Endothelial cell of umbilical vein (primary cell): ENCODE measurements at regions not wholly inside any gene's neighbourhood (a gene's known extent, or its start where the extent isn't known, plus 50 kb on each side); places are given as distances from the start of the nearest gene placed in this dataset.

Experiments
- BruUV-seq: library from RNA; stranded (reverse); fragments of 400-500 nt; replicated peaks from 2 replicates; lab custom pipeline; 2021; lab: Mats Ljungman, UMichigan
- CTCF ChIA-PET: fragments of 300-600, 350-600 bp; sonication (Branson Sonifier 250); formaldehyde crosslinking; loops from one replicate; lab custom pipeline; 2021; ENCODE audit warnings: antibody characterized with exemption, inconsistent platforms; lab: Charles Lee
- POLR2A ChIA-PET: fragments of 300-600, 350-600 bp; sonication (Branson Sonifier 250); formaldehyde crosslinking; loops from one replicate; lab custom pipeline; 2021; ENCODE audit warnings: antibody characterized with exemption, inconsistent platforms; lab: Charles Lee
- DNase-seq: peaks from one replicate; pipeline ENCODE4 v3.0.0-alpha.2; 2011; ENCODE audit warnings: low read depth, low spot score
- FAIRE-seq: peaks from 2 replicates; lab custom pipeline; 2011; peaks lifted over from hg19 to GRCh38; lab: Jason Lieb, UNC
- H2AFZ ChIP-seq: 2 replicates; pipeline ENCODE4 v1.6.0; 2012; ENCODE audit warnings: low read depth, low read length, control low read depth, inconsistent platforms
- H3K27ac ChIP-seq: 2 replicates; pipeline ENCODE4 v1.5.1; 2011; ENCODE audit warnings: low read depth, mild to moderate bottlenecking, control low read depth, low read length, moderate library complexity; ENCODE audit not compliant: insufficient read depth
- H3K27me3 ChIP-seq, 2 experiments: 2 replicates each; pipeline versions ENCODE4 v1.6.0 to v1.6.1; 2011; ENCODE audit warnings: low read length in 2 of 2, mixed read lengths in 1 of 2; ENCODE audit not compliant: control insufficient read depth in 2 of 2, insufficient read depth in 2 of 2
- H3K36me3 ChIP-seq, 2 experiments: 2 replicates in 1 of 2; 3 replicates in 1 of 2; pipeline ENCODE4 v1.5.1; 2011; ENCODE audit warnings: low read length in 2 of 2, mild to moderate bottlenecking in 1 of 2, moderate library complexity in 1 of 2; ENCODE audit not compliant: control insufficient read depth in 2 of 2, insufficient read depth in 2 of 2; ENCODE audit errors: extremely low read depth in 1 of 2
- H3K4me1 ChIP-seq: 3 replicates; pipeline ENCODE4 v1.5.1; 2011; ENCODE audit warnings: mild to moderate bottlenecking, low read length; ENCODE audit not compliant: control insufficient read depth, insufficient read depth; ENCODE audit errors: extremely low read depth
- H3K4me2 ChIP-seq: 2 replicates; pipeline ENCODE4 v1.6.1; 2011; ENCODE audit warnings: low read length, control low read depth, mixed read lengths; ENCODE audit not compliant: insufficient read depth
- H3K4me3 ChIP-seq, 3 experiments: fragments of 200-600 bp in 1 of 3; sonication (generic), shearing (Covaris generic) in 1 of 3; replicated peaks in 1 of 3; 2 replicates each; pipeline ENCODE4 v1.5.1; 2011 to 2016; ENCODE audit warnings: control low read depth in 3 of 3, low read length in 3 of 3, mild to moderate bottlenecking in 2 of 3, inconsistent platforms in 1 of 3, low read depth in 1 of 3, moderate library complexity in 1 of 3; ENCODE audit not compliant: insufficient read depth in 1 of 3
- H3K79me2 ChIP-seq: 2 replicates; pipeline ENCODE4 v1.6.0; 2012; ENCODE audit warnings: low read length, inconsistent platforms; ENCODE audit not compliant: control insufficient read depth, insufficient read depth
- H3K9ac ChIP-seq: replicated peaks from 2 replicates; pipeline ENCODE3; 2011; ENCODE audit warnings: low read length, control low read depth; ENCODE audit not compliant: insufficient read depth; ENCODE audit errors: extremely low read depth
- H3K9me1 ChIP-seq: replicated peaks from 3 replicates; pipeline ENCODE4 v1.6.0; 2011; ENCODE audit warnings: mild to moderate bottlenecking, low read length; ENCODE audit not compliant: control insufficient read depth, insufficient read depth; ENCODE audit errors: extremely low read depth
- H3K9me3 ChIP-seq: replicated peaks from 2 replicates; pipeline ENCODE4 v1.5.1; 2012; ENCODE audit warnings: low read length, inconsistent platforms; ENCODE audit not compliant: control insufficient read depth, insufficient read depth
- H4K20me1 ChIP-seq: replicated peaks from 2 replicates; pipeline ENCODE3; 2011; ENCODE audit warnings: mild to moderate bottlenecking, low read length; ENCODE audit not compliant: control insufficient read depth, insufficient read depth; ENCODE audit errors: extremely low read depth
- CTCF ChIP-seq, 2 donors: IDR thresholded peaks; 1 replicate in 1 of 2; 2 replicates in 1 of 2; pipeline ENCODE4 v1.5.1; 2011; ENCODE audit warnings: low read length in 2 of 2, mild to moderate bottlenecking in 2 of 2, moderate library complexity in 2 of 2, control low read depth in 1 of 2, inconsistent platforms in 1 of 2, low read depth in 1 of 2; ENCODE audit not compliant: insufficient read depth in 1 of 2; ENCODE audit errors: extremely low read depth in 1 of 2
- EZH2 ChIP-seq: IDR thresholded peaks from 2 replicates; pipeline ENCODE4 v1.6.1; 2012; ENCODE audit warnings: borderline replicate concordance, low read depth, mild to moderate bottlenecking, moderate library complexity, low read length, inconsistent platforms; ENCODE audit not compliant: severe bottlenecking
- FOS ChIP-seq: IDR thresholded peaks from 2 replicates; pipeline ENCODE4 v1.6.1; 2011; ENCODE audit warnings: mild to moderate bottlenecking, low read length, moderate library complexity, borderline replicate concordance; ENCODE audit not compliant: insufficient read depth
- GATA2 ChIP-seq: IDR thresholded peaks from 2 replicates; pipeline ENCODE4 v1.7.0; 2011; ENCODE audit warnings: low read depth, mild to moderate bottlenecking, moderate library complexity, mixed read lengths, low read length; ENCODE audit not compliant: insufficient read length, insufficient read depth
- JUN ChIP-seq: IDR thresholded peaks from 2 replicates; pipeline ENCODE4 v1.6.1; 2011; ENCODE audit warnings: borderline replicate concordance, low read depth; ENCODE audit not compliant: insufficient read length, insufficient read depth
- MAX ChIP-seq: IDR thresholded peaks from 2 replicates; pipeline ENCODE4 v1.6.1; 2011; ENCODE audit not compliant: insufficient read depth, insufficient read length
- MYC ChIP-seq: IDR thresholded peaks from one replicate; pipeline ENCODE4 v1.6.1; 2011; ENCODE audit warnings: mild to moderate bottlenecking, low read depth, low read length
- POLR2A ChIP-seq: IDR thresholded peaks from 2 replicates; pipeline ENCODE4 v1.6.1; 2012; ENCODE audit warnings: low read depth, mild to moderate bottlenecking, control low read depth, low read length
- POLR2AphosphoS5 ChIP-seq: IDR thresholded peaks from 2 replicates; pipeline ENCODE4 v1.6.1; 2012; ENCODE audit warnings: low read depth, mild to moderate bottlenecking, control low read depth, low read length, moderate library complexity; ENCODE audit not compliant: insufficient read depth
- dilution Hi-C: fragments of 300-500 bp; cut with MboI; formaldehyde crosslinking; loops from one replicate; pipeline ENCODE4 v1.15.0; 2019; ENCODE audit warnings: low sequenced_read_pairs; ENCODE audit not compliant: extremely low pct_ligation_motif_present
- intact Hi-C: fragments of 100-400 bp; cut with micrococcal nuclease; formaldehyde crosslinking; loops from one replicate; pipeline ENCODE4 v1.10.0; 2022

- CTCF ChIA-PET: no interaction called here
- H2AFZ ChIP-seq: no peak overlapping the region
- no peaks in the 10 kb centered on the region for H4K20me1 ChIP-seq
- no peaks in the 10 kb centered on the region for H3K79me2 ChIP-seq
- H3K36me3 ChIP-seq: no peaks in the 10 kb centered on the region
- no TSS peak for BruUV-seq
- intact Hi-C loops (no loop called here), dilution Hi-C loops (no loop called here)
- H3K4me3 ChIP-seq: no peak overlapping the region
- no peak overlapping the region for H3K9ac ChIP-seq
- POLR2A ChIA-PET: no interaction called here
- H3K27ac ChIP-seq: no peak overlapping the region
- no peaks in the 10 kb centered on the region for H3K9me3 ChIP-seq
- H3K27me3 ChIP-seq: no peaks in the 10 kb centered on the region
- no peaks in the 10 kb centered on the region for H3K9me1 ChIP-seq
- DNase-seq: no peak
- FAIRE-seq: no peak
- no peak overlapping the region for H3K4me2 ChIP-seq
- H3K4me1 ChIP-seq: no peaks in the 10 kb centered on the region
- TF ChIP-seq POLR2A (no peak), GATA2 (no peak), CTCF (IDR thresholded peaks at IDR 0.05; ENCODE audit: extremely low read depth in 1 of 2, insufficient read depth in 1 of 2, low read depth in 1 of 2, low read length in 2 of 2) (no peak), POLR2AphosphoS5 (no peak)
Measured at GRCh38 chr1:175833502-175833901, 90.1 kb upstream of the TNR start.

GRCh38 chr1:175830500-175830899 lies 87.1 kb upstream of the TNR start:
- Histone ChIP-seq H3K9me3 (no peaks in the 10 kb centered on the region), H3K9me1 (no peaks in the 10 kb centered on the region), H3K27ac (no peak overlapping the region), H3K4me3 (no peak overlapping the region), H3K9ac (no peak overlapping the region), H4K20me1 (no peaks in the 10 kb centered on the region), H3K36me3 (no peaks in the 10 kb centered on the region), H3K27me3 (no peaks in the 10 kb centered on the region), H3K4me2 (no peak overlapping the region), H3K79me2 (no peaks in the 10 kb centered on the region), H2AFZ (no peak overlapping the region), H3K4me1 (no peaks in the 10 kb centered on the region)
- FAIRE-seq (no peak), DNase-seq (no peak)
- POLR2A ChIA-PET: no interaction called here
- intact Hi-C loops: no loop called here
- CTCF ChIA-PET: interaction anchor here (0.8 to 0.9 kb wide), 2 partner anchors 12 to 115 kb away, joined by 3 read pairs; no protein-coding TSS in a partner anchor
- TF ChIP-seq JUN: no peak
- TF ChIP-seq POLR2AphosphoS5: no peak
- TF ChIP-seq POLR2A: no peak
- TF ChIP-seq GATA2: no peak
- TF ChIP-seq CTCF (IDR thresholded peaks at IDR 0.05; ENCODE audit: extremely low read depth in 1 of 2, insufficient read depth in 1 of 2, low read depth in 1 of 2, low read length in 2 of 2): no peak
- no peak for TF ChIP-seq MYC
- no peak for TF ChIP-seq FOS
- TF ChIP-seq EZH2: no peak
- TF ChIP-seq MAX: no peak
- BruUV-seq: no TSS peak
- dilution Hi-C loops: no loop called here
